ENCODE measurements at regions not wholly inside any gene's neighbourhood (a gene's known extent, or its start where the extent isn't known, plus 50 kb on each side); places are given as distances from the start of the nearest gene placed in this dataset.

GRCh38 chr2:193549661-193550060, 1354.9 kb upstream of the TMEFF2 start:
- TF ChIP-seq, protein P1, sequence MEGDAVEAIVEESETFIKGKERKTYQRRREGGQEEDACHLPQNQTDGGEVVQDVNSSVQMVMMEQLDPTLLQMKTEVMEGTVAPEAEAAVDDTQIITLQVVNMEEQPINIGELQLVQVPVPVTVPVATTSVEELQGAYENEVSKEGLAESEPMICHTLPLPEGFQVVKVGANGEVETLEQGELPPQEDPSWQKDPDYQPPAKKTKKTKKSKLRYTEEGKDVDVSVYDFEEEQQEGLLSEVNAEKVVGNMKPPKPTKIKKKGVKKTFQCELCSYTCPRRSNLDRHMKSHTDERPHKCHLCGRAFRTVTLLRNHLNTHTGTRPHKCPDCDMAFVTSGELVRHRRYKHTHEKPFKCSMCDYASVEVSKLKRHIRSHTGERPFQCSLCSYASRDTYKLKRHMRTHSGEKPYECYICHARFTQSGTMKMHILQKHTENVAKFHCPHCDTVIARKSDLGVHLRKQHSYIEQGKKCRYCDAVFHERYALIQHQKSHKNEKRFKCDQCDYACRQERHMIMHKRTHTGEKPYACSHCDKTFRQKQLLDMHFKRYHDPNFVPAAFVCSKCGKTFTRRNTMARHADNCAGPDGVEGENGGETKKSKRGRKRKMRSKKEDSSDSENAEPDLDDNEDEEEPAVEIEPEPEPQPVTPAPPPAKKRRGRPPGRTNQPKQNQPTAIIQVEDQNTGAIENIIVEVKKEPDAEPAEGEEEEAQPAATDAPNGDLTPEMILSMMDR (conservative IDR thresholded peaks at IDR 0.05): no peak
- no peak for TF ChIP-seq EZH2 (IDR thresholded peaks at IDR 0.05; ENCODE audit: low read depth)

Measured in PC-9 (cell line).